ENCODE measurements at regions not wholly inside any gene's neighbourhood (a gene's known extent, or its start where the extent isn't known, plus 50 kb on each side); places are given as distances from the start of the nearest gene placed in this dataset.

DNA sequence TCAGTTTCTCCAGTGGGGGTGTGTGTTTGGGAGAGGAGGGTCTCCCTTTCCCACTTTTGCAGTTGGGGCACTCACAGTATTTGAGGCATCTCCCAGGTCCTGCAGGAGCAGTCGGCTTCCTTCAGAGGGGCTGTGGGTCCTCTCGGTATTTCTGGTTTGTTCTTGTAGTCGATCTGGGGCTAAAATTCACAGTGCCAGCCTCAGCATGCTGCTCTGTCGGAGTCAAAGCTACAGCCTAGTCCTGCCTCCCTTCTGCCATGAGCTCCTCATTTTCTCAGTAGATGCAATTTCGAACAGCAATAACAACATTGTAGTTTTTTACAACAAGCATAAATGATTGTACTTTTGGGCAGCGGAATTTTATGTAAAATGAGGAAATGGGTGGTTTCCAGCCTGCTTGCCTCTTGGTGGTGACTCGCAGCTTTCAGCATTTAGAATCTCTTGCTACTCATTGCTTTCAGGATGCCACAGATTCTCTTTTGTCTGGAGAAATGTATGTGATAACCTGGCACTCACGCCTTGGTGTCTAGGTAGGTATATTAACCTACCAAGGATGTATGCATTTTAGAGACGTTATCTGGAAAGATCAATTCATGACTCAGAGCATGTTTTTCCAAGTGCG is 82.4 kb upstream of the C21orf91 start:
- intact Hi-C loops (cut with micrococcal nuclease): no loop called here

DNA sequence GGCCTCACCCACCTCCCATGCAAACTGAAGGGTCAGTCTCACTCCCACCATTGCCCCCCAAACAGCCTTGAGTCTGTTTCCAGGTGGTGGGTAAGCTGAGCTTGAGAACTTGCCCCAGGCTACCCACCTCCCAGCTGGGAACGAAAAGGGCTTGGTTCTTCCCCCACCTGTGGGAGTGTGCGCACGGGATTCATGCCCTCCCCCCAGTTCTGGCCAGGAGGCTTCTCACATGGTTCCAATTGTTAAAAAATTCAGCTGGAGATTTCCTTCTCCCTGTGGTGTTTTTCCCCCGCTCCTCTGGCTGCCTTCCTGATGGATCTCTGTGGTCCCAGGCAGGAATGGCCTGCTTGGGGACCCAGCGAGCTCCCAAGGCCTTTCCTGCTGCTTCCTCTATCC is 81.8 kb upstream of the C21orf91 start:
- intact Hi-C loops (cut with micrococcal nuclease): no loop called here

DNA sequence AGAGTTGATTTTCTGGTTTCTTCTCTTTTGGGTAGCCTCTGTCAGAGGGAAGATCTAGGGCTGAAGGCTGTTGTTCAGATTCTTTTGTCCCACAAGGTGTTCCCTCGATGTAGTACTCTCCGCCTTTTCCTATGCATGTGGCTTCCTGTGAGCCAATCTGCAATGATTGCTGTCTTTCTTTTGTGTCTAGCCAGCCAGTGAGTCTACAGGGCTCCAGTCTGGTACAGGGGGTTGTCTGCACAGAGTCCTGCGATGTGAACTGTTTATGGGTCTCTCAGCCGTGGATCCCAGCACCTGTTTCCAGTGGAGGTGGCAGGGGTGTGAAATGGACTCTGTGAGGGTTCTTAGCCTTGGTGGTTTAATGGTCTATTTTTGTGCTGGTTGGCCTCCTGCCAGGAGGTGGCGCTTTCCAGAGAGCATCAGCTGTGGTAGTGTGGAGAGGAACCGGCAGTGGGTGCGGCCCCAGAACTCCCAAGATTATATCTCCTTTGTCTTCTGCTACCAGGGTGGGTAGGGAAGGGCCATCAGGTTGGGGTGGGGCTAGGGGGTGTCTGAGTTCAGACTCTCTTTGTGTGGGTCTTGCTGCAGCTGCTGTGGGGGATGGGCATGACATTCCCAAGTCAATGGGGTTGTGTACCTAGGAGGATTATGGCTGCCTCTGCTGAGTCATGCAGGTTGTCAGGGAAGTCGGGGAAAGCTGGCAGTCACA is 81.3 kb upstream of the C21orf91 start:
- intact Hi-C loops (cut with micrococcal nuclease): no loop called here

DNA sequence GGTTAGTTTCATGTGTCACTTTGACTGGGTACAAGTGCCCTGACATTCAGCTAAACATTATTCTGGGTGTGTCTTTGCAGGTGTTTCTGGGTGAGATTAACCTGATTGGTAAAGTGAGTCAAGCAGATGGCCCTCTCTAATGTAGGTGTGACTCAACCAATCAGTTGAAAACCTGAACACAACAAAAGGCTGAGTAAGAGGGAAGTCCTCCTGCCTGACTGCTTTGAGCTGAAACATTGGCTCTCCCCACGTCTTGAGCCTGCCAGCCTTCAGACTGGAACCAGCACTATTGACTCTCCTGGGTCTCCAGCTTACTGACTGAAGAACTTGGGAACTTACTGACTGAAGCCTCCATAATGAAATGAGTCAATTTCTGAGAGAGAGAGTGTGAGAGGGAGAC is 70.0 kb upstream of the C21orf91 start:
- intact Hi-C loops (cut with micrococcal nuclease): no loop called here

DNA sequence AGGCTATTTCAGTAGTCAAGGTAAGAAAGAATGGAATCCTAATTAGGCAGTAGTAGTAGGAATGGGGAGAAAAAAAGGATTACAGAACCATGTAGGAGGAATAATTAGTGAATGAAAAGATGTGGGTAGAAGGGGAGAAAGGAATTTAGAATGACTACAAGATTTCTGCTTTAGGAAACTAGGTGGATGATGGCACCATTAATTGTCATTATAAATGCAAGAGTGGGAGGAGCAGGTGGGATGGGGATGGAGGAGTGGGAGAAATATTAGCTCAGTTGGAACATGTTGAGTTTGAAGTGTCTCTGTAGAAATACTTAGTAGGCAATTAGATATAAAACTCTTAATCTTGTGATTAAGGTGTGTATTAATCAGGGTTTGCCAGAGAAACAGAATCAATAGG is 50.0 kb upstream of the C21orf91 start:
- intact Hi-C loops (cut with micrococcal nuclease): no loop called here
